ENCODE measurements at regions not wholly inside any gene's neighbourhood (a gene's known extent, or its start where the extent isn't known, plus 50 kb on each side); places are given as distances from the start of the nearest gene placed in this dataset.

- no peaks in the 10 kb centered on the region for H3K36me3 ChIP-seq (ENCODE audit: control insufficient read depth in 1 of 2, insufficient read depth in 2 of 2, low read length in 1 of 2)
- no peaks in the 10 kb centered on the region for H3K27me3 ChIP-seq (ENCODE audit: control insufficient read depth in 1 of 2, insufficient read depth in 2 of 2, low read length in 1 of 2)
- H3K4me3 ChIP-seq (ENCODE audit: low read length in 2 of 2) = no peak overlapping the region
- DNase-seq (no peak), ATAC-seq (ENCODE audit: low FRiP score) (no peak)
- H3K4me1 ChIP-seq (ENCODE audit: control insufficient read depth in 1 of 2, insufficient read depth in 2 of 2, low read length in 2 of 2) = no peaks in the 10 kb centered on the region
- WGBS, 2 donors = 68 to 76% methylated on average over 2 of the region's 2 CpGs
- no peaks in the 10 kb centered on the region for H3K9me3 ChIP-seq (ENCODE audit: control insufficient read depth, low read length)
- intact Hi-C loops (cut with DNase I) = no loop called here
- no peak overlapping the region for H3K27ac ChIP-seq (ENCODE audit: low read depth in 1 of 2, low read length in 2 of 2)
Measured at GRCh38 chr18:73059280-73059679, 191.5 kb upstream of the NETO1 start.

- ATAC-seq (ENCODE audit: low FRiP score) (no peak), DNase-seq (no peak)
- Histone ChIP-seq H3K27ac (ENCODE audit: low read depth in 1 of 2, low read length in 2 of 2) (no peak overlapping the region), H3K36me3 (ENCODE audit: control insufficient read depth in 1 of 2, insufficient read depth in 2 of 2, low read length in 1 of 2) (no peaks in the 10 kb centered on the region), H3K27me3 (ENCODE audit: control insufficient read depth in 1 of 2, insufficient read depth in 2 of 2, low read length in 1 of 2) (no peaks in the 10 kb centered on the region), H3K9me3 (ENCODE audit: control insufficient read depth, low read length) (no peaks in the 10 kb centered on the region), H3K4me1 (ENCODE audit: control insufficient read depth in 1 of 2, insufficient read depth in 2 of 2, low read length in 2 of 2) (no peaks in the 10 kb centered on the region), H3K4me3 (ENCODE audit: low read length in 2 of 2) (no peak overlapping the region)
- intact Hi-C loops (cut with DNase I) = no loop called here
Measured at GRCh38 chr18:73047688-73048087, 179.9 kb upstream of the NETO1 start.

- 63 to 73% methylated on average over 5 of the region's 5 CpGs for WGBS, 2 donors
- Histone ChIP-seq H3K36me3 (ENCODE audit: control insufficient read depth in 1 of 2, insufficient read depth in 2 of 2, low read length in 1 of 2) (no peaks in the 10 kb centered on the region), H3K4me3 (ENCODE audit: low read length in 2 of 2) (no peak overlapping the region), H3K4me1 (ENCODE audit: control insufficient read depth in 1 of 2, insufficient read depth in 2 of 2, low read length in 2 of 2) (no peaks in the 10 kb centered on the region), H3K27me3 (ENCODE audit: control insufficient read depth in 1 of 2, insufficient read depth in 2 of 2, low read length in 1 of 2) (no peaks in the 10 kb centered on the region), H3K27ac (ENCODE audit: low read depth in 1 of 2, low read length in 2 of 2) (no peak overlapping the region), H3K9me3 (ENCODE audit: control insufficient read depth, low read length) (no peaks in the 10 kb centered on the region)
- intact Hi-C loops (cut with DNase I) = no loop called here
- no peak for DNase-seq
- ATAC-seq (ENCODE audit: low FRiP score) = no peak
Measured at GRCh38 chr18:73045037-73045436, 177.2 kb upstream of the NETO1 start.

- intact Hi-C loops (cut with DNase I) = no loop called here
- Histone ChIP-seq H3K27me3 (ENCODE audit: control insufficient read depth in 1 of 2, insufficient read depth in 2 of 2, low read length in 1 of 2) (no peaks in the 10 kb centered on the region), H3K27ac (ENCODE audit: low read depth in 1 of 2, low read length in 2 of 2) (no peak overlapping the region), H3K36me3 (ENCODE audit: control insufficient read depth in 1 of 2, insufficient read depth in 2 of 2, low read length in 1 of 2) (no peaks in the 10 kb centered on the region), H3K4me3 (ENCODE audit: low read length in 2 of 2) (no peak overlapping the region), H3K4me1 (ENCODE audit: control insufficient read depth in 1 of 2, insufficient read depth in 2 of 2, low read length in 2 of 2) (no peaks in the 10 kb centered on the region), H3K9me3 (ENCODE audit: control insufficient read depth, low read length) (no peaks in the 10 kb centered on the region)
- ATAC-seq (ENCODE audit: low FRiP score) (no peak), DNase-seq (no peak)
Measured at GRCh38 chr18:73043611-73044010, 175.8 kb upstream of the NETO1 start.

- 6 to 10% methylated on average over 4 of the region's 4 CpGs for WGBS, 2 donors
- intact Hi-C loops (cut with DNase I) = no loop called here
- ATAC-seq (ENCODE audit: low FRiP score) = no peak
Measured at GRCh38 chr18:73043211-73043610, 175.4 kb upstream of the NETO1 start.

GRCh38 chr18:73040247-73040646, 172.5 kb upstream of the NETO1 start:
- no peak for ATAC-seq (ENCODE audit: low FRiP score)
- no peak overlapping the region for H3K4me3 ChIP-seq (ENCODE audit: low read length in 2 of 2)
- H3K27ac ChIP-seq (ENCODE audit: low read depth in 1 of 2, low read length in 2 of 2) = no peak overlapping the region
- WGBS, 2 donors = 66 to 70% methylated on average over 4 of the region's 4 CpGs
- intact Hi-C loops (cut with DNase I) = no loop called here
- H3K9me3 ChIP-seq (ENCODE audit: control insufficient read depth, low read length) = no peaks in the 10 kb centered on the region
- H3K36me3 ChIP-seq (ENCODE audit: control insufficient read depth in 1 of 2, insufficient read depth in 2 of 2, low read length in 1 of 2) = no peaks in the 10 kb centered on the region
- H3K4me1 ChIP-seq (ENCODE audit: control insufficient read depth in 1 of 2, insufficient read depth in 2 of 2, low read length in 2 of 2) = no peaks in the 10 kb centered on the region
- DNase-seq = no peak
- no peaks in the 10 kb centered on the region for H3K27me3 ChIP-seq (ENCODE audit: control insufficient read depth in 1 of 2, insufficient read depth in 2 of 2, low read length in 1 of 2)

More at GRCh38 chr18:73043211-73043610, 175.4 kb upstream of the NETO1 start:
- Histone ChIP-seq H3K27me3 (ENCODE audit: control insufficient read depth in 1 of 2, insufficient read depth in 2 of 2, low read length in 1 of 2) (no peaks in the 10 kb centered on the region), H3K4me1 (ENCODE audit: control insufficient read depth in 1 of 2, insufficient read depth in 2 of 2, low read length in 2 of 2) (no peaks in the 10 kb centered on the region), H3K4me3 (ENCODE audit: low read length in 2 of 2) (no peak overlapping the region), H3K36me3 (ENCODE audit: control insufficient read depth in 1 of 2, insufficient read depth in 2 of 2, low read length in 1 of 2) (no peaks in the 10 kb centered on the region), H3K27ac (ENCODE audit: low read depth in 1 of 2, low read length in 2 of 2) (no peak overlapping the region), H3K9me3 (ENCODE audit: control insufficient read depth, low read length) (no peaks in the 10 kb centered on the region)
- no peak for DNase-seq

GRCh38 chr18:73038336-73038735, 170.5 kb upstream of the NETO1 start:
- 81% methylated on average over 5 of the region's 5 CpGs for WGBS, 2 donors
- DNase-seq = no peak
- no peaks in the 10 kb centered on the region for H3K9me3 ChIP-seq (ENCODE audit: control insufficient read depth, low read length)
- ATAC-seq (ENCODE audit: low FRiP score) = no peak
- H3K4me3 ChIP-seq (ENCODE audit: low read length in 2 of 2) = no peak overlapping the region
- H3K36me3 ChIP-seq (ENCODE audit: control insufficient read depth in 1 of 2, insufficient read depth in 2 of 2, low read length in 1 of 2) = no peaks in the 10 kb centered on the region
- H3K27me3 ChIP-seq (ENCODE audit: control insufficient read depth in 1 of 2, insufficient read depth in 2 of 2, low read length in 1 of 2) = no peaks in the 10 kb centered on the region
- intact Hi-C loops (cut with DNase I) = no loop called here
- no peak overlapping the region for H3K27ac ChIP-seq (ENCODE audit: low read depth in 1 of 2, low read length in 2 of 2)
- H3K4me1 ChIP-seq (ENCODE audit: control insufficient read depth in 1 of 2, insufficient read depth in 2 of 2, low read length in 2 of 2) = no peaks in the 10 kb centered on the region

- Histone ChIP-seq H3K27me3 (ENCODE audit: control insufficient read depth in 1 of 2, insufficient read depth in 2 of 2, low read length in 1 of 2) (no peaks in the 10 kb centered on the region), H3K27ac (ENCODE audit: low read depth in 1 of 2, low read length in 2 of 2) (no peak overlapping the region), H3K36me3 (ENCODE audit: control insufficient read depth in 1 of 2, insufficient read depth in 2 of 2, low read length in 1 of 2) (no peaks in the 10 kb centered on the region), H3K4me3 (ENCODE audit: low read length in 2 of 2) (no peak overlapping the region), H3K4me1 (ENCODE audit: control insufficient read depth in 1 of 2, insufficient read depth in 2 of 2, low read length in 2 of 2) (no peaks in the 10 kb centered on the region), H3K9me3 (ENCODE audit: control insufficient read depth, low read length) (no peaks in the 10 kb centered on the region)
- DNase-seq = no peak
- 59 to 72% methylated on average over 4 of the region's 4 CpGs for WGBS, 2 donors
- intact Hi-C loops (cut with DNase I) = no loop called here
- no peak for ATAC-seq (ENCODE audit: low FRiP score)
Measured at GRCh38 chr18:73023975-73024374, 156.2 kb upstream of the NETO1 start.

GRCh38 chr18:73009691-73010090, 141.9 kb upstream of the NETO1 start:
- ATAC-seq (ENCODE audit: low FRiP score) = no peak
- intact Hi-C loops (cut with DNase I) = no loop called here
- DNase-seq = no peak
- Histone ChIP-seq H3K4me3 (ENCODE audit: low read length in 2 of 2) (no peak overlapping the region), H3K4me1 (ENCODE audit: control insufficient read depth in 1 of 2, insufficient read depth in 2 of 2, low read length in 2 of 2) (no peaks in the 10 kb centered on the region), H3K9me3 (ENCODE audit: control insufficient read depth, low read length) (peaks cover 1% of the 10 kb centered on the region), H3K27me3 (ENCODE audit: control insufficient read depth in 1 of 2, insufficient read depth in 2 of 2, low read length in 1 of 2) (no peaks in the 10 kb centered on the region), H3K36me3 (ENCODE audit: control insufficient read depth in 1 of 2, insufficient read depth in 2 of 2, low read length in 1 of 2) (no peaks in the 10 kb centered on the region), H3K27ac (ENCODE audit: low read depth in 1 of 2, low read length in 2 of 2) (no peak overlapping the region)
- 53 to 58% methylated on average over 4 of the region's 4 CpGs for WGBS, 2 donors

All from aorta (tissue), 5 donors.